Gastrocnemius medialis (tissue), 4 donors: ENCODE measurements at regions not wholly inside any gene's neighbourhood (a gene's known extent, or its start where the extent isn't known, plus 50 kb on each side); places are given as distances from the start of the nearest gene placed in this dataset.

ENCODE experiments used
- ATAC-seq, 2 donors: fragments of 150-250 bp; one replicate each; pipeline ENCODE4 v1.9.1; 2016
- DNase-seq, 2 donors: peaks; one replicate each; pipeline ENCODE4 v3.0.0-alpha.2; 2019
- H3K27ac ChIP-seq, 4 donors: fragments of 200-600 bp; sonication (generic); 1 replicate in 1 of 4; 2 replicates in 3 of 4; pipeline ENCODE4 v1.5.1; 2016 to 2018; ENCODE audit warnings: mild to moderate bottlenecking in 2 of 4, moderate library complexity in 1 of 4
- H3K27me3 ChIP-seq, 3 donors: fragments of 200-600 bp; sonication (generic) in 2 of 3; 1 replicate in 1 of 3; 2 replicates in 2 of 3; pipeline versions ENCODE4 v1.5.1 to v1.6.0; 2016 to 2019; ENCODE audit warnings: mild to moderate bottlenecking in 1 of 3, moderate library complexity in 1 of 3
- H3K36me3 ChIP-seq, 2 donors: fragments of 200-600 bp; sonication (generic) in 1 of 2; one replicate each; pipeline ENCODE4 v1.5.1; 2017 to 2018
- H3K4me1 ChIP-seq, 2 donors: fragments of 200-600 bp; sonication (generic) in 1 of 2; one replicate each; pipeline ENCODE4 v1.5.1; 2016 to 2017; ENCODE audit warnings: mild to moderate bottlenecking in 2 of 2
- H3K4me3 ChIP-seq, 4 donors: fragments of 200-600 bp; sonication (generic) in 3 of 4; 1 replicate in 1 of 4; 2 replicates in 3 of 4; pipeline ENCODE4 v1.5.1; 2016 to 2019; ENCODE audit warnings: mild to moderate bottlenecking in 2 of 4
- H3K9me3 ChIP-seq, 3 donors: fragments of 200-600 bp; sonication (generic) in 2 of 3; 1 replicate in 1 of 3; 2 replicates in 2 of 3; pipeline ENCODE4 v1.5.1; 2016 to 2019
- POLR2A ChIP-seq, 2 donors: fragments of 450-650 bp; IDR thresholded peaks; one replicate each; pipeline ENCODE4 v1.6.1; 2017; ENCODE audit warnings: antibody characterized with exemption in 2 of 2, mild to moderate bottlenecking in 2 of 2, moderate library complexity in 2 of 2
- in situ Hi-C, 4 donors: fragments of 200-750 bp; cut with MboI; loops; one replicate each; pipeline versions ENCODE4 v1.15.0 to v1.8.0; 2017; ENCODE audit warnings: low sequenced_read_pairs in 4 of 4
- intact Hi-C: fragments of 100-400 bp; cut with DNase I; formaldehyde crosslinking; loops from one replicate; pipeline ENCODE4 v1.15.1; 2023; ENCODE audit warnings: low total_unique reads
- TF ChIP-seq, protein P1 (sequence below), 5 experiments: fragments of 450-650 bp in 3 of 5; fragments of 200-600 bp in 2 of 5; sonication (generic) in 2 of 5; IDR thresholded peaks in 4 of 5; conservative IDR thresholded peaks in 1 of 5; 1 replicate in 4 of 5; 2 replicates in 1 of 5; pipeline ENCODE4 v1.5.1; 2016 to 2019; ENCODE audit warnings: antibody characterized with exemption in 5 of 5, mild to moderate bottlenecking in 3 of 5, moderate library complexity in 3 of 5

DNA sequence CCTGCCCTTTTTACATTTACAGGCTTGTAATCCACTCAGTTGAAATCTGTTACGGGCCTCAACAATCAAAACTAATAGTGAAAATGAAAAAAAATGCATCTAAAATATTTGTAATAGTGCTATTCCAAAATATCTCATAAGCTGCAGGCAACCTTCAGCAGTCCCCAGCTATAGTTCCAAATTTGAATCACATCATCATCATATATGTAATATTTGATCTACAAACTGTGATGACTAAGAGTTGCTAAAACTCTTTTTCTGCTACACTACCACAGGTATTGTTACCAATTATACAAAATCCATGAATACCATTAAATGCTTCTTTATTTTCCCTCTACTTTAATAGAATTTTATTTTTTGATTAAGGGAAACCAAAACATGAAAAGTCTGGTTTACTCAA is 121.4 kb upstream of the RFC3 start:
- DNase-seq (no peak), ATAC-seq (no peak)
- Histone ChIP-seq H3K4me1 (no peaks in the 10 kb centered on the region), H3K36me3 (no peaks in the 10 kb centered on the region), H3K27me3 (no peaks in the 10 kb centered on the region), H3K4me3 (no peak overlapping the region), H3K9me3 (no peaks in the 10 kb centered on the region), H3K27ac (no peak overlapping the region)
- TF ChIP-seq, protein P1, sequence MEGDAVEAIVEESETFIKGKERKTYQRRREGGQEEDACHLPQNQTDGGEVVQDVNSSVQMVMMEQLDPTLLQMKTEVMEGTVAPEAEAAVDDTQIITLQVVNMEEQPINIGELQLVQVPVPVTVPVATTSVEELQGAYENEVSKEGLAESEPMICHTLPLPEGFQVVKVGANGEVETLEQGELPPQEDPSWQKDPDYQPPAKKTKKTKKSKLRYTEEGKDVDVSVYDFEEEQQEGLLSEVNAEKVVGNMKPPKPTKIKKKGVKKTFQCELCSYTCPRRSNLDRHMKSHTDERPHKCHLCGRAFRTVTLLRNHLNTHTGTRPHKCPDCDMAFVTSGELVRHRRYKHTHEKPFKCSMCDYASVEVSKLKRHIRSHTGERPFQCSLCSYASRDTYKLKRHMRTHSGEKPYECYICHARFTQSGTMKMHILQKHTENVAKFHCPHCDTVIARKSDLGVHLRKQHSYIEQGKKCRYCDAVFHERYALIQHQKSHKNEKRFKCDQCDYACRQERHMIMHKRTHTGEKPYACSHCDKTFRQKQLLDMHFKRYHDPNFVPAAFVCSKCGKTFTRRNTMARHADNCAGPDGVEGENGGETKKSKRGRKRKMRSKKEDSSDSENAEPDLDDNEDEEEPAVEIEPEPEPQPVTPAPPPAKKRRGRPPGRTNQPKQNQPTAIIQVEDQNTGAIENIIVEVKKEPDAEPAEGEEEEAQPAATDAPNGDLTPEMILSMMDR (IDR thresholded peaks at IDR 0.05 in 4 of 5, conservative IDR thresholded peaks at IDR 0.05 in 1 of 5) = no peak
- TF ChIP-seq POLR2A (IDR thresholded peaks at IDR 0.05) = no peak
- in situ Hi-C loops = no loop called here
- intact Hi-C loops = no loop called here

DNA sequence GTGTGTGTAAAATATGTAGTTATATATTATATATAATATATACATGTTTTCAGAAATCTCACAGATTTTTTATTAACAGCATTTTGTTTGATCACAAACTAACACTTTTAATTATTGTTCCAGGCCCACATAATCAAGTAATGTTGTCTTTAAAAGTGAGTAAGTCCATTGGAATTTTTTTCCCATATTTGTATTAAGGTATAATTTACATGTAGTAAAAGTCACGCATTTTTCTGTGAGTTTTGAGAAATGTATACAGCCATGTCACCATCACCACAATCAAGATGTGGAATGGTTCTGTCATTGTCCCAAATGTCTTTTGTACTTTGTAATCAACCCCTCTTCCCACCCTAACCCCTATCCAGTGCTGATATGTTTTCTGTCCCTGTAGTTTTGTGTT is 120.0 kb upstream of the RFC3 start:
- intact Hi-C loops (no loop called here), in situ Hi-C loops (no loop called here)
- H3K36me3 ChIP-seq = no peaks in the 10 kb centered on the region
- DNase-seq (no peak), ATAC-seq (no peak)
- no peaks in the 10 kb centered on the region for H3K9me3 ChIP-seq
- no peak overlapping the region for H3K4me3 ChIP-seq
- no peak overlapping the region for H3K27ac ChIP-seq
- H3K4me1 ChIP-seq = no peaks in the 10 kb centered on the region
- H3K27me3 ChIP-seq = no peaks in the 10 kb centered on the region
- TF ChIP-seq POLR2A (IDR thresholded peaks at IDR 0.05) = no peak
- TF ChIP-seq, protein P1 (IDR thresholded peaks at IDR 0.05 in 4 of 5, conservative IDR thresholded peaks at IDR 0.05 in 1 of 5) = no peak

DNA sequence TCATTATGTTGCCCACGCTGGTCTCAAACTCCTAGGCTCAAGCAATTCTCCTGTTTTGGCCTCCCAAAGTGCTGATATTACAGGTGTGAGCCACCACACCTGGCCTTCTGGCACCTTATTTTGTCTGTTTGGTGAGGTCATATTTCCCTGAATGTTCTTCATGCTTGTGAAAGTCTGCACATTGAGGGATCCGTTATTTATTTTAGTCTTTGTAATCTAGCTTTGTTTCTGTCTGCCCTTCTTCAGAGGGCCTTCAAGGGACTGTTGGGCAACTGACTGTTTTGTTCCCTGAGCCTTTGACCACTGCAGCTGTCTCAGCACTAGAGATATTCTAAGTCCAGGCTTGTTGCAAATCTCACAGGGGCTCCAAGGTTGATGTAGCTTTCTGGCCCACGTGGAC is 110.5 kb upstream of the RFC3 start:
- Histone ChIP-seq H3K9me3 (peaks cover 0 to 4% (median 0%) of the 10 kb centered on the region in 3 donors), H3K4me3 (no peak overlapping the region), H3K36me3 (no peaks in the 10 kb centered on the region), H3K27ac (no peak overlapping the region), H3K4me1 (no peaks in the 10 kb centered on the region), H3K27me3 (no peaks in the 10 kb centered on the region)
- in situ Hi-C loops (loop anchor here in 2 of 4 donors (25.0 kb wide), 2 partner anchors 470 to 1120 kb away; partner anchors contain the start of gene PDS5B (in 2 of the 2)), intact Hi-C loops (no loop called here)
- ATAC-seq = no peak
- TF ChIP-seq POLR2A (IDR thresholded peaks at IDR 0.05) = no peak
- TF ChIP-seq, protein P1 (IDR thresholded peaks at IDR 0.05 in 4 of 5, conservative IDR thresholded peaks at IDR 0.05 in 1 of 5) = no peak
- no peak for DNase-seq

DNA sequence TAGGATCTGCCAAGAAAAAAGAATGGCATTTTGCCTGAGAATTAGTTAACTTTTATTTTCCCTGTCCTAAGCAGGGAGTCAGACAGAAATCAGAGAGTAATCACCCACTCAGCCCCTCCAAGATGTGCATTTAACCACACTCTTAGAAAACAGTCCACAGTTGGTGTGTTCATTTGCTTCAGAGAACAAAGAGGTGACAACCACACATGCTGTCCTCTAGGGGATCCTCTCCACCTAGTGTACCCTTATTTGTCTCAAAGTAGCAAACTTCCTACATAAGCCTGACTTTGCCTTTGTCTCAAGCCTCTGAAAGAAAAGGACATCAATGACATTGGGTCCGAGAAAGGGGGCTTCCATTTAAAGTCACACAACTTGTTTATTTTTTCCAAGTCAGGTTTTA is 107.0 kb upstream of the RFC3 start:
- in situ Hi-C loops (loop anchor here in 2 of 4 donors (25.0 kb wide), 2 partner anchors 474 to 1124 kb away; partner anchors contain the start of gene PDS5B (in 2 of the 2)), intact Hi-C loops (no loop called here)
- ATAC-seq = no peak

More for the DNA sequence above, 107.0 kb upstream of the RFC3 start:
- H3K36me3 ChIP-seq = no peaks in the 10 kb centered on the region
- H3K27ac ChIP-seq = no peak overlapping the region
- H3K4me3 ChIP-seq = no peak overlapping the region
- DNase-seq = no peak
- TF ChIP-seq POLR2A (IDR thresholded peaks at IDR 0.05) = no peak
- TF ChIP-seq, protein P1 (IDR thresholded peaks at IDR 0.05 in 4 of 5, conservative IDR thresholded peaks at IDR 0.05 in 1 of 5) = no peak
- H3K4me1 ChIP-seq = no peaks in the 10 kb centered on the region
- H3K9me3 ChIP-seq = no peaks in the 10 kb centered on the region
- H3K27me3 ChIP-seq = no peaks in the 10 kb centered on the region
